ENCODE measurements at regions not wholly inside any gene's neighbourhood (a gene's known extent, or its start where the extent isn't known, plus 50 kb on each side); places are given as distances from the start of the nearest gene placed in this dataset.

GRCh38 chr2:11073776-11074175 lies 81.5 kb upstream of the SLC66A3 start:
- TF ChIP-seq CTCF (IDR thresholded peaks at IDR 0.05) (no peak), POLR2A (IDR thresholded peaks at IDR 0.05) (no peak)
- intact Hi-C loops (cut with DNase I): no loop called here
- Histone ChIP-seq H3K4me3 (no peak overlapping the region), H3K4me1 (no peaks in the 10 kb centered on the region), H3K27me3 (peaks cover 0 to 54% (median 0%) of the 10 kb centered on the region in 4 donors), H3K27ac (no peak overlapping the region), H3K36me3 (no peaks in the 10 kb centered on the region), H3K9me3 (no peaks in the 10 kb centered on the region)
- DNase-seq: no peak
- 57 to 65% methylated on average over 7 of the region's 7 CpGs for WGBS, 2 donors

- Histone ChIP-seq H3K4me1 (no peaks in the 10 kb centered on the region), H3K27ac (no peak overlapping the region), H3K4me3 (no peak overlapping the region), H3K27me3 (peaks cover 0 to 48% (median 0%) of the 10 kb centered on the region in 4 donors), H3K36me3 (no peaks in the 10 kb centered on the region), H3K9me3 (no peaks in the 10 kb centered on the region)
- intact Hi-C loops (cut with DNase I): no loop called here
- TF ChIP-seq CTCF (IDR thresholded peaks at IDR 0.05) (no peak), POLR2A (IDR thresholded peaks at IDR 0.05) (no peak)
- 90 to 95% methylated on average over 4 to 5 of the region's 13 CpGs for WGBS, 2 donors
- DNase-seq: no peak
Observed at GRCh38 chr2:11074246-11074820, 80.9 kb upstream of the SLC66A3 start.

- peaks cover 0 to 47% (median 0%) of the 10 kb centered on the region in 4 donors for H3K27me3 ChIP-seq
- no peak overlapping the region for H3K27ac ChIP-seq
- H3K4me3 ChIP-seq: no peak overlapping the region
- no peaks in the 10 kb centered on the region for H3K9me3 ChIP-seq
- no peak for DNase-seq
- no peaks in the 10 kb centered on the region for H3K4me1 ChIP-seq
- intact Hi-C loops (cut with DNase I): no loop called here
- TF ChIP-seq CTCF (IDR thresholded peaks at IDR 0.05) (no peak), POLR2A (IDR thresholded peaks at IDR 0.05) (no peak)
- WGBS, 2 donors: 84 to 86% methylated on average over 5 of the region's 5 CpGs
- H3K36me3 ChIP-seq: no peaks in the 10 kb centered on the region
Observed at GRCh38 chr2:11075221-11075620, 80.0 kb upstream of the SLC66A3 start.

GRCh38 chr2:11077411-11077810 lies 77.9 kb upstream of the SLC66A3 start:
- DNase-seq: no peak
- intact Hi-C loops (cut with DNase I): no loop called here
- H3K27me3 ChIP-seq: peaks cover 0 to 32% (median 0%) of the 10 kb centered on the region in 4 donors
- H3K27ac ChIP-seq: no peak overlapping the region
- TF ChIP-seq POLR2A (IDR thresholded peaks at IDR 0.05): no peak
- no peak for TF ChIP-seq CTCF (IDR thresholded peaks at IDR 0.05)
- H3K4me3 ChIP-seq: no peak overlapping the region
- H3K36me3 ChIP-seq: no peaks in the 10 kb centered on the region
- H3K4me1 ChIP-seq: no peaks in the 10 kb centered on the region
- WGBS, 2 donors: 75 to 90% methylated on average over 2 to 3 of the region's 3 CpGs
- H3K9me3 ChIP-seq: no peaks in the 10 kb centered on the region

GRCh38 chr2:11079136-11079824 lies 76.0 kb upstream of the SLC66A3 start:
- H3K27ac ChIP-seq: no peak overlapping the region
- intact Hi-C loops (cut with DNase I): no loop called here
- 66 to 71% methylated on average over 6 to 8 of the region's 8 CpGs for WGBS, 2 donors
- no peak overlapping the region for H3K4me3 ChIP-seq
- no peaks in the 10 kb centered on the region for H3K4me1 ChIP-seq
- H3K9me3 ChIP-seq: no peaks in the 10 kb centered on the region
- no peak for DNase-seq
- H3K27me3 ChIP-seq: peaks cover 0 to 15% (median 0%) of the 10 kb centered on the region in 4 donors
- TF ChIP-seq CTCF (IDR thresholded peaks at IDR 0.05) (no peak), POLR2A (IDR thresholded peaks at IDR 0.05) (no peak)
- H3K36me3 ChIP-seq: no peaks in the 10 kb centered on the region
